NT2/D1 (cell line): ENCODE measurements at regions not wholly inside any gene's neighbourhood (a gene's known extent, or its start where the extent isn't known, plus 50 kb on each side); places are given as distances from the start of the nearest gene placed in this dataset.

Source experiments
- DNase-seq: peaks from one replicate; pipeline ENCODE4 v3.0.0-alpha.2; 2011; ENCODE audit warnings: low read depth, low spot score
- H3K27me3 ChIP-seq: 2 replicates; pipeline ENCODE4 v1.6.0; 2011; ENCODE audit warnings: mild to moderate bottlenecking; ENCODE audit not compliant: insufficient read length, insufficient read depth
- H3K36me3 ChIP-seq: 2 replicates; pipeline ENCODE4 v1.6.1; 2011; ENCODE audit warnings: mild to moderate bottlenecking, low read length, mixed read lengths; ENCODE audit not compliant: insufficient read depth, insufficient read length
- H3K4me1 ChIP-seq: 2 replicates; pipeline ENCODE4 v1.5.1; 2011; ENCODE audit not compliant: insufficient read depth, insufficient read length
- H3K4me3 ChIP-seq: 2 replicates; pipeline ENCODE4 v1.5.1; 2011; ENCODE audit warnings: low read depth; ENCODE audit not compliant: insufficient read length
- H3K9ac ChIP-seq: 2 replicates; pipeline ENCODE4 v1.6.0; 2011; ENCODE audit warnings: low read depth; ENCODE audit not compliant: insufficient read length
- H3K9me3 ChIP-seq: 2 replicates; pipeline ENCODE4 v1.5.1; 2011; ENCODE audit warnings: mild to moderate bottlenecking, low read length; ENCODE audit not compliant: insufficient read depth
- SUZ12 ChIP-seq: IDR thresholded peaks from 2 replicates; pipeline ENCODE4 v1.6.1; 2011; ENCODE audit not compliant: insufficient read length, insufficient read depth; ENCODE audit errors: extremely low read depth
- YY1 ChIP-seq: IDR thresholded peaks from 2 replicates; pipeline ENCODE4 v1.6.1; 2011; ENCODE audit not compliant: insufficient read length, insufficient read depth
- ZNF274 ChIP-seq: IDR thresholded peaks from 2 replicates; pipeline ENCODE4 v1.6.1; 2011; ENCODE audit warnings: mild to moderate bottlenecking, low read depth, low read length

DNA sequence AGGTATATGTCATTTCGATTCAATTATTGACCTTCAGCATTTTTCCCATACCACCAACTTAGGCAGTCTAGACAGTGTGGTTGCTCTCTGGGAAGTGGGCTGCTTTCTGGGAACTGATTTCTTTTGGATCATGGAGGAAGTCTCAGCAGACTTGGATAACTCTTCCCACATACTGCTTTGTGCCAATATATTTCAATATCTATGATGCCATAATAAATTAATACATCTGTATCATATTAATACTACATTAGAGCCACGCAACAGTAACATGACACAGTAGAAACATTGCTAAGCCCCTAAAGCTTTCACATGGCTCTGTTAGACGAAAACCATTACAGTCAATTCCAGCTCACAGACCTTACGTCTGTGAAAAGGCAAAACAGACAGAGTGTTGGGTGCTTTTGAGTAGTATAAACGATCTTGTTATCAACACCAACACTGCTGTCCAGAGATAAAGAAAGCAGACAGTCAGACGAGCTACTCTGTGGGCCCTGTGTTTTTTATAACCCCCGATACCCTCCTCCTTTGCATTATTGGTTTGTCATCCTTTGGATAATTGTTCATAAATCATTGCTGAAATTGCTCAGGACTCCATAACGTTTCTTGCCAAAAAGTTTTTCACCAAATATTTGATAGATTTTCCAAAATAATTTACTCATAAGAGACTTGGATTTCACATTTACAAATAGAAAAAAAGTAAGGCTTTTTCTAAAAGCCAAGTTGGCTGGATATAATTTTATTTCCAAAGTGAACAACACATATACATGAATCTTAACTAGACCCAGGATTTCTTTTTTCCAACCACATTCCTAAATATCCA lies 439.7 kb downstream of the ADAMTS20 start:
- Histone ChIP-seq H3K27me3 (no peaks in the 10 kb centered on the region), H3K9me3 (no peaks in the 10 kb centered on the region), H3K36me3 (no peaks in the 10 kb centered on the region), H3K4me1 (no peaks in the 10 kb centered on the region), H3K4me3 (no peak overlapping the region), H3K9ac (no peak overlapping the region)
- DNase-seq, result no peak
- TF ChIP-seq YY1 (no peak), SUZ12 (no peak), ZNF274 (no peak)

DNA sequence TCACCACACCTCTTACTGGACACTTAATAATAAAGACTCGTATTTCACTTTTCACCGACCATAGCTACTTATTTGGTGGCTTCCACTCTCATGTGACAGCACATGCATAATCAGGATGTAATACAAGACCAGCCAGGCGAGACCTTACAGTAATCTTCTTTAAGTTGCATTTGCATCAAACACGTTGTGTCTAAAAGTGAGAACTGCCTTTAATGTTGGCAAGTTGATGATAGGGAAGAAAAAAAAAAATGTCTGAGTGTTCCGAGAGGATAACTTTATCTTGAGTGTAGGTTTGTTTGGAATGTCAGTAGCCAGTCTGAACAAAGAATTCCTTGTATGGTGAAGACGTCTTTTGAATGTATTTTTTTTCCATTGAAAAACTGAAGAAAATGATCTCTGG lies 440.4 kb downstream of the ADAMTS20 start:
- no peak overlapping the region for H3K9ac ChIP-seq

DNA sequence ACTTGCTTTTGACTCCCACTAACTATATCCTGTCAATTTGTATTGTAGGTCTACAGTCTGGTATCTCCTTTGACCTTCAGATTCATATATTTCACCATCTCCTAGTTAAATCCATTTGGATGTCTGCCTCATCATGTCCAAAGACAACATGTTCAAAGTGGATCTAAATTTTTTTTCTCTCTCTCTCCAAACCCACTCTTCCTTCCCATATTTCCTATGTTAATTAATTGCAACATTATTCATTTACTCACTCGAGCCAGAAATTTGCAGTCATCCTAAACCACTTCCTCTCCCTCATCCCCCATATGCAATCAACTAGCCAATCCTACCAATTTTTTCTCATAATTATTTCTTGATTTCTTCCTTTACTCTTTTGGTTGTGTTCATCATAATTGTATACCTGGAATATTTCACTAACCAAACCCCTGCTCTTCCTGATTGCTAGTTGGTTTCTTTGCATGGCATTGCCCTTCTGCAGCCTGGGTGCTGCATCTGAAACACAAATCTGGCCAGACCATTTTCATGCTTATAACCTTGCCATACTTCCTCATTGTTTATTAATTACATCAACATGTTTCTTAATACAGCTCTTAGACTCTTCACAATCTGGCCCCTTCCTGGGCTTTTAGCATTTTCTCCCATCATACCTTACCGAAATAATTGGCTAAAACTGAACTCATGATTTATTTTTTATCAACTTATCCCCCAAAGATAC lies 442.2 kb downstream of the ADAMTS20 start:
- Histone ChIP-seq H3K9me3 (no peaks in the 10 kb centered on the region), H3K4me1 (no peaks in the 10 kb centered on the region), H3K4me3 (no peak overlapping the region), H3K36me3 (no peaks in the 10 kb centered on the region), H3K27me3 (no peaks in the 10 kb centered on the region), H3K9ac (no peak overlapping the region)
- no peak for DNase-seq
- no peak for TF ChIP-seq SUZ12
- TF ChIP-seq ZNF274, result no peak
- no peak for TF ChIP-seq YY1

More for the DNA sequence above, 440.4 kb downstream of the ADAMTS20 start:
- Histone ChIP-seq H3K4me1 (no peaks in the 10 kb centered on the region), H3K4me3 (no peak overlapping the region), H3K36me3 (no peaks in the 10 kb centered on the region), H3K9me3 (no peaks in the 10 kb centered on the region), H3K27me3 (no peaks in the 10 kb centered on the region)
- DNase-seq, result no peak
- no peak for TF ChIP-seq YY1
- TF ChIP-seq ZNF274, result no peak
- no peak for TF ChIP-seq SUZ12

- H3K9ac ChIP-seq, result no peak overlapping the region
- H3K27me3 ChIP-seq, result no peaks in the 10 kb centered on the region
- no peaks in the 10 kb centered on the region for H3K9me3 ChIP-seq
- H3K36me3 ChIP-seq, result no peaks in the 10 kb centered on the region
- TF ChIP-seq SUZ12 (no peak), YY1 (no peak), ZNF274 (no peak)
- no peaks in the 10 kb centered on the region for H3K4me1 ChIP-seq
- H3K4me3 ChIP-seq, result no peak overlapping the region
- DNase-seq, result no peak
Measured at GRCh38 chr12:43108656-43109055, 443.3 kb downstream of the ADAMTS20 start.

GRCh38 chr12:43107026-43107775 lies 444.8 kb downstream of the ADAMTS20 start:
- Histone ChIP-seq H3K4me3 (no peak overlapping the region), H3K36me3 (no peaks in the 10 kb centered on the region), H3K9ac (no peak overlapping the region), H3K27me3 (no peaks in the 10 kb centered on the region), H3K9me3 (no peaks in the 10 kb centered on the region), H3K4me1 (no peaks in the 10 kb centered on the region)
- no peak for DNase-seq
- TF ChIP-seq YY1 (no peak), ZNF274 (no peak), SUZ12 (no peak)

DNA sequence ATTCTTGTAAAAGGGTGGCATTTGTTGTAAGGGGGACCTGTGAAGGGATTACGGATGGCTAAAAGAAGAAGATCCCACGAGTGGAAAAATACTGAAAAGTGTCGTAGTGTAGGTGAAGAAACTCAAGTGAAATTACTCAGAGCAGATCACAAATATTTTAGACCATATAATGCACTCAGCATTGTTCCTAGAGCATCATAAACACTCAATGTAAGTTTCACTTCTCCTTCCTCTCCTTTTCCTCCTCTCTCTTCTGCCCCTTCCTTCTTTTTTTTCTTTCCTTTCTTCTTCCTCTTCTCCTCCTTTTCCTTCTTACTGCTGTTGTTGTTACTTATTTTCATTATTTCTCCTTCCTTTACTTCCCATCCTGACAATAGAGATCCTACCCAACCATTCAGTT lies 445.6 kb downstream of the ADAMTS20 start:
- H3K9ac ChIP-seq, result no peak overlapping the region
- no peaks in the 10 kb centered on the region for H3K27me3 ChIP-seq
- DNase-seq, result no peak

More for the DNA sequence above, 445.6 kb downstream of the ADAMTS20 start:
- H3K36me3 ChIP-seq, result no peaks in the 10 kb centered on the region
- no peaks in the 10 kb centered on the region for H3K4me1 ChIP-seq
- H3K9me3 ChIP-seq, result no peaks in the 10 kb centered on the region
- no peak overlapping the region for H3K4me3 ChIP-seq
- no peak for TF ChIP-seq SUZ12
- TF ChIP-seq YY1, result no peak
- no peak for TF ChIP-seq ZNF274
